GM18517 (cell line): ENCODE measurements at regions not wholly inside any gene's neighbourhood (a gene's known extent, or its start where the extent isn't known, plus 50 kb on each side); places are given as distances from the start of the nearest gene placed in this dataset.

Experiments used
- ATAC-seq: cut with Tn5 transposase; IDR thresholded peaks from one replicate; pipeline ENCODE4 v1.9.1; 2021; ENCODE audit warnings: mild to moderate bottlenecking, moderate library complexity; ENCODE audit not compliant: unreplicated experiment

DNA sequence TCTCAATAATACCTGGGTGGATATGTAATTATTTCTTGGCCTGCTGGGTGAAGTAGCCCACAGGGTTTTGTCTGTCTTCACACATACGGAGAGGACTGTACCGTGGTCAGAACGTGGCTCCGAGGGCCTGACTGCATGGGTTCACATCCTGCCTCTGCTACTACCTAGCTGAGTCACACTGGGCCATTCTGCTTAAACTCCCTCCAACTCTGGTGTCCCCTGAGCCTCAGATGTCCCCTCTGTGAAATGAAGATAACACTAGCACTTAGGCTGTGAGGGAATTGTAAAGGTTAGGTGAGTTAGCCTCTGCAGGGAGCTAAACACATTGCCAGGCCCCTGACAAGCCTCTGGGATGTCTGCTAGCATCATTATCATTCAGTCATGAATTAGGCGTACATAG is 120.1 kb upstream of the NABP1 start:
- ATAC-seq, result no peak

DNA sequence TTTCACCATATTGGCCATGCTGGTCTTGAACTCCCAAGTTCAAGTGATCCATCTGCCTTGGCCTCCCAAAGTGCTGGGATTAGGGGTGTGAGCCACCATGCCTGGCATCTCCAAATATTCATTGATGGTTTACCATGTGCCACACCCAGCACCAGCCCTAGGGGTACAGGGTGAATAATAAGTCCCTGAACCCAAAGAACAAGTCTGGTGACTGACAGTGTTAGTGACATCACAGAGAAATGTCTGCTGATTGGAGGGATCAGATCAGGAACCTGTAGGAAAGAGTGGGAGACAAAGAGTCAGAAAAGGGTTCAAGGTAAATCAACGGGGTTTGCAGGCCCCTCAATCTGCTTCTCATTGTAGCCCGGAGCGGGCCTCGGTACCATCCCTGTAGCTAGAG is 118.4 kb upstream of the NABP1 start:
- no peak for ATAC-seq

DNA sequence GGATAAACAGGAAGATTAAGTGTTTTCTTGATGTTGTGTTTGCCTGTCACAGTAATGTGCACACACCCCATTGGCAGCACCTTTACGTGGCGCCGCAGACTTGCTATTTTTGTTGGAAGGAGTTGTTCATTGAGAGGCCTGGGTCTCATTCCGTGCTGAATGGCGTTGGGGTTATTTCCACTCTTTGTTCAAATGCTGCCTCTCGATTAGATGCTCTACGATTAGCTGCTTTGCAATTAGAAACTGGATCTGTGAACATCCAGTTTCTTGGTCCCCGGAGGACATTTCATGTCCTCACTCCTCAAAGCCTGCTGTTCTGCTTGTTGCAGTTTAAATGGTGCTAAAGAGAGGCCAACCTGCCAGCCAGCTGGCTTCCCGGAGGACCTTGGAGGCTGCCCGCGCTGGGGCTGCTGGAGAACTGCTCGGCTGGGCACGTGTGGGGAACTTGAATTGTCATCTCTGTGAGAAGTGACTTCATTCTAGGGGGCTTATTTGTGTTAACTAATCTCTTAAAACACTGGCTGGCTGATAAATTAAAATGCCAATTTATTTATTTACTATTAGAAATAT is 117.4 kb upstream of the NABP1 start:
- ATAC-seq, result no peak

DNA sequence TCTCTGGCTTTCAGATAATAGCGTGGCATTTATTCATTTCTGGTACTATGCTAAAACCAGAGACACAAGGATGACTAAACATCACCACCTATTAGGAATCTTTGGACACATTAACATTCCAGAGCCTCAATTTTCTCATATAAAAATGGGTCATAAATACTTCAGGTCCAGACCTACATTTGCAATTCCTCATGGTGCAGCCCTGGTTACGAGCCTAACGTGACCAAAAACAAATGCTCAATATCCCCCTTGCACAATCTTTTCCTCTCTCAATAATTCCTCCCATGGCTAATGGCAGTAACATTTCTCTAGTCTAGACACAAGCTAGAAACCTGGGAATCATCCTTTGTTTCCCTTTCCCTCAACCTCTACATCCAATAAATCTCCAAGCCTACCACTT is 112.8 kb upstream of the NABP1 start:
- ATAC-seq, result no peak

DNA sequence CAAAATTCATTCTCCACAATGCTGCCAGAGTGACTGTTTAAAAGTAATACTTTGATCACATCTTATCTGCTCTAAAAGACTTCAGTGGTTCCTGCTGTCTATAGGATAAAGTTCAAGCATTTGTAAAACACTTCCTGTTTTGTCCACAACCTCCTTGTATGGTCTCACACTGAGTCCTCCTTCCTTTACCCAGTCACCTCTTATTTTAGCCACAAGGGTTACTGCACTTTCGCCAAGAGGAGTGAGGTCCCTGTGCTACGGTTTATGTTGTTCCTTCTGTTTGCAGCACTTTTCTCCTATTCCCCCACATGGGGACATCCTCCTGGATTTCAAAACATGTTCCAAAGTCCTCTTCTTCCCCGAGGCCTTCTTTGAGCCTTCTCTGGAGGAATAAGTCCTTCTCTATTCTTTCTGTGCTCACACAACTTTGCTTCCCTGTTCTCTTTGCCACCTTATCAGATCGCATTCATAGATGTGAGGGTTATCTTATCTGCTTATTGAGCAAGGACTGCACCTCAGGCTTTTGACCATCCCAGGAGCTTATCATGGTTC is 112.2 kb upstream of the NABP1 start:
- ATAC-seq, result peak; percentile 49

DNA sequence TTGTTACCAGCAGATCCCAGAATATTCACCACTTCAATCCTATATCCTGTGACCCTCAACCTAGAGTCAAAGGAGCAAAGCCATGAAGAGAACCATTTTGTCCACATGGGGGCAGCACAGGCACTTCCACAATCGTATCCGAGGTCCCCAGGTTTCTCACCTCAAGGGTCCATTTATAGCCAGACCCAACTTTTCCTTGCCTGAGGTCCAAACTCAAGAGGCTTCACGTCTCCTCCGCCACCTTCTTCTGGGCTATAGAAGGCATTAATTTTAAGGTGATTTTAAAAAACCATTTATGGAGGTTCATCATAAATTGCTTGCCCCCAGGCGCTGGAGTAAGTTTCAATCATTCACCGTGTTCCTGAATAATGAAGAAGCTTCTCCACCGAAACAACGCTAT is 111.6 kb upstream of the NABP1 start:
- ATAC-seq, result peak; percentile 68

DNA sequence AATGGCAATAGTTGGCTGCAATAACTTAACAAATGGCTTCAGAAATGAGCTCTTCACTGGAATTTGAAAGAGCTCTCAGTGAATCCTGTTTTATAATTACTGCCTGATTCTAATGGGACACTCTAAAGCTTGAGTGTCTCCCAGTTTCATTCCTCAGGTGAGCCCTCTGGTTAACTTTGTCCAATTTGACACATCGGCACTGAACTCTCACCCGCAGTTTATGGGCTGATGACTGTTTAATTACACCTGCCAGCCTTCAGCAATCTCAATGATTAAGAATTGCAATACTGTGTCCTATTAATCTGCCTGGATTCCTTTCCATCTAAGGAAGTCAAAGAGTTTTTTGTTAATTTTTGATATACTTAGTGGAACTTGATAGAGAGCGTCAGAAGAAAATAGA is 110.7 kb upstream of the NABP1 start:
- ATAC-seq, result no peak

DNA sequence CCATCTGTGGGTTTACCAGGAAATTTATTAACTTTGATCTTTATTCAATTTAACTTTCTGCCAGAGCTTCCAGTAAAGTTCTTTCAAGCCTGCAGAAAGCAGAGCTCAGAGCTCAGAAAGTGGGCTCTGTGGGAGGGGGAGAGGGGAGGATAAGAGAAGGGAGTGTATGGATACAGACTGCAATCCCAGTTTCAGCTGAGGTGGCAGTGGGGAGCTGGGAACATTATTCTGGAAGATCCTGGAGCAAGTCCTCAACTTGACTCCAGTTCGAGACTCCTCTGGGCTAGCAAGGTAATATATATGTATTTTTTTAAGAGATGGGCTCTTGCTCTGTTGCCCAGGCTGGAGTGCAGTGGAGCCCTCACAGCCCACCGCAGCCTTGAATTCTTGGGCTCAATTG is 108.9 kb upstream of the NABP1 start:
- ATAC-seq, result no peak

DNA sequence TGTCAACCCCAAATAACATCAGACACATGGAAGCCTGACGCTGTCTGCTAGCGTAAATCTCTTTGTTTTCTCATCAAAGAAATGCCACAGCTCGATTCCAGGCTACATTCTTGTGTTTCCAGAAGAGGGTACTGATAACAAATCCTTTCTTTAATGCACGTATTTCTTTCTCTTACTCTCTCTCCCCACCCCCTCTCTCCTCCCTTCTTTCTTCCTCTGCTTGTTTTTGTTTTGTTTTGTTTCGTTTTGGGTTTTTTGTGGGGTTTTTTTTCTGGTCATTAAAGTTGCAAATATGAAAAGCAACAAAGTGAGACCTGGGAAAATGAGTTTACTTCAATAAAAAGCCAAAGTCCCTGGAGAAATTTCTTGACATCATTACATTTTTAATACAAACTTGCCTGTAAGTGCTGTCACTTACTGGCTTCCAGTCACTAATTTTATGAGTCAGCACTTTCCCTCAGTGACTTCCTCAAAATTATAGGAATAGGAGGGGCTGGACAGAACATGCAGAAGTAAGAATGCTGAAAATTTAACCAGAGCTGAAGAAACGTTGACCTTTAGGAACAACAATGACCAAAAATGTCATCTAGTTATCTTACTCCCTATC is 106.7 kb upstream of the NABP1 start:
- ATAC-seq, result peak; percentile 70

DNA sequence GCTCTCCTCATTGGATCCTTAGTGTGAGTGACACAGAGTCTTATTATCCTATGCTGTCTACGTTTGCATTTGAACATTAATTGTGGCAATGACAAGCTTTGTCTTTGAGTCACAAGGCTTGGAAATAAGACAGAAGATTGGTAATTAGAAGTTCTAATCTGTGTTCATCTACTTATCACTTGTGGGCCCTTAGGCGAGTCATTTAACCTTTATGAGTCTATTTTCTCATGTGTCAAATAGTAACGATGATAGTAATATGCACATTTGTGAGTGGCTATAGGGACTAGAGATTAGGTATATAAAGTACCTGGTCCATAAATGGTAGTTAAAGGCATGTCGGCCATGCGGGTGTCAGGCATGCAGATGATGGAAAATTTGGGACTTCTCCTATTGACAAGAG is 105.6 kb upstream of the NABP1 start:
- no peak for ATAC-seq

DNA sequence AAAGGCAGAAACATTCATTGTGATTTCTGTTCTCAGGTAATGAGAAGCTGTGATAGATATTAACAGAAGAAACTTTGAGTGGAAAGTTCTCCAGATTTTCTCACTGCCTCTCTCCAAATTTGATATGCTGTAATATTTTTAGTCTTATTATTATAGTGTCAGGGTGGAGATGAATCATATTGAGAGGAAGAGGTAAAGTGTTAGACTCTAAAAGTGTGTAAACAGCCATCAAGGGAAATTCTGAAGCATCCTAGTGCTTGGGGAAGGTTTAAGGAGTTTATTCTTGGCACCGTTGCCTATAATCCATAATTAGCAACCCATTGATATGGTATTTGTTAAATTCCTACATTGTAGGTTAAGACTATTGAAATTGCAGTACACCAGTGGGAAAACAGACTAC is 104.7 kb upstream of the NABP1 start:
- ATAC-seq, result no peak

DNA sequence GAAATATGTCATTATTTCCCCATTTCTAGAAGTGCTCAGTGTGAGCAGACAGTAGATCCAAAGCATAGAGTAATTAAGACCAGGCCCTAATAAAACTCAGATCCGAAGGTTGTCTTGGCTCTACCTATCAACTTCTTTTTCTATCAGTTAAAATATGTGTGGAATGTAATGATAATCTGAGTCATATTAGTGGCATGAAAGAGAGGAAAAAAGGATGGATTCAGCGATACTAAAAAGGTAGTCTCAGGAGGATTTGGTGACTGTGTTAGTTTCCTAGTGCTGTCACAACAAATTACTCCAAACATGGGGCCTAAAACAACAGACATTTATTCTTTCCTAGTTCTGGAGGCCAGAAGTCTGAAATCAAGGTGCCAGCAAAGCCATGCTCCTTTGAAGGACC is 103.7 kb upstream of the NABP1 start:
- no peak for ATAC-seq

DNA sequence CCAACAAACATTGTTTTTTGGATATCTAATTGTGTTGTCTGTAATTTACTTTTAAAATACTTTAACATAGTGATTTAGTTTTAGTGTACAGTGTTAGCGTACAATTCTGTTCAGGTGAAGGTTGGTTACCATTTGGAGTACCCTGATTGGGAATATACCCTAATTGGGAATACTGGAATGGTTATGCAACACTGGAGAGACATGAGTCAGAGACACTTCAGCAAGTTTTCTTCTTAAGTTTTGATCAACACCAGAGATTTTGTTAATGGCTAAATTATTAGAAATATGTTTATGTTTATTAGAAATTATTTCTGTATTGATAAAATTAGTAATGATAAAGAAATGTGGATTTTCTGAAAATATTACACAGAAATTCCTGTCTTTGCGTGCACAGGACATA is 100.3 kb upstream of the NABP1 start:
- ATAC-seq, result no peak

DNA sequence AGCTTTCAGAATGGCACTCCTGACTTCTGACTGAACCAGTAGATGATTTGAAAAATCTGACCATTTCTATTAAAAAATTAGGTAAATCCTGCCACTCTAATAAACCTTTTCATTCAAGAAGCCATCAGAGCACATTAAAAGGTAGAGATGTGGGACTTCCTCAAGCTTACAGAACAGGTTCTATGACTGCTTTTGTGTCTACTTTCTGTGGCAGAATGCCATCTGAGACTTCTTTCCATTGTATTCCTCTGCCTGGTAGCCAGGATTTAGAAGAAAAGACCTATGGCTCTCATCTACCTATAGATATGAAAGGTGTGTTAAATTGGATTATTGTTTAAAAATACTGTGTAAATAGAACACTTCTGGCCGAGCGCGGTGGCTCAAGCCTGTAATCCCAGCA is 99.9 kb upstream of the NABP1 start:
- ATAC-seq, result no peak

DNA sequence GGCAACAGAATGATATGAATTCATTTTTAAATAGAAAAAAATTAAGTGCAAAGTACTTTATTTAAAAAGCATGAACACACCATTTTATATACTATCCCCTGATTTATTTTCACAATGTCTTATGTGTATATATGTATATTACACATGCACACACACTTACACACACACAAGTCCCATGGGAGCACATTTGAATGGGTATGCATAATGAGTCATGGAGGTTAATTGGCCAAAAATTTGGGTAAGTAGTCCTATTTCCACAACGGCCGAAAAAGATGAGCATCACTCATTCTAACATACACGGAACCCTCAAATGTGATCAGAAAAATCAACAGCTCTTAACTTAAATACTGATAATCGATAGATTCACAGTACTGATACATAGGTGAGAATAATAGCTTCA is 97.4 kb upstream of the NABP1 start:
- ATAC-seq, result no peak

DNA sequence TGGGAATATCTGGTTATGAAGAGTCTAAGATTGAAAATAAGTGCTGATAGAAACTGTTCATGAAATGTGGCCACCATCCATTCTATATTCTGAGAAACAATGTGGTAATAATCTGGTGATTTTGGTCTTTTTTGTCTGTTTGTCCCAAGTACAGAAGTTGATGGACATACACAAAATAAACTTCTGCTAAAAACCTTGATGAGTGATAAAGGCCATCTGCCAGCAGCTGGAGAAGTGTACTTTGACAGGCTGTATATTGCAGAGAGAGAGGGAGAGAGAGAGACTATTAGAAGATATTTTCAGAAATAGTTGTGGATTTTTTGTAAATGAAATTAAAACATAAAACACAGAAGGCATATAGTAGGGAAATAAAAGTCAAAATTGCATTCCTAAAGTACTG is 96.9 kb upstream of the NABP1 start:
- ATAC-seq, result no peak

DNA sequence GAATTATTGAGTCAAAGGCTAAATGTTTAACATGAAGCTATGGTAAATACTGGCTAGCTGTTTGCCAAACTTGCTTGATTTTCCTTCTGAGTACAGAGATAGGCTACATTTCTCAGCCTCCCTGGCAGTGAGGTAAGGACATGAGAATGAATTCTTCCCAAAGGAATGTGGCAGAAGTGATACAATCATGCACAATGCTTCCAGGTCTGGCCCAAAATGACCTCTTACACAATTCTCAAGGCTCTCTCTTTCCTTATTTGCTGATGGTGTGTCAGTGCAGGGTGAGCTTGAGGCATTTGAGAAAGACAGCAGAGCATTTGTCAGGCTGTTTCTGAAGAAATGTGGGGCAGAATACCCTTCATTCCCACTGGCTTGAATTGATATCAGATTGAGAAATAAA is 95.6 kb upstream of the NABP1 start:
- ATAC-seq, result no peak

DNA sequence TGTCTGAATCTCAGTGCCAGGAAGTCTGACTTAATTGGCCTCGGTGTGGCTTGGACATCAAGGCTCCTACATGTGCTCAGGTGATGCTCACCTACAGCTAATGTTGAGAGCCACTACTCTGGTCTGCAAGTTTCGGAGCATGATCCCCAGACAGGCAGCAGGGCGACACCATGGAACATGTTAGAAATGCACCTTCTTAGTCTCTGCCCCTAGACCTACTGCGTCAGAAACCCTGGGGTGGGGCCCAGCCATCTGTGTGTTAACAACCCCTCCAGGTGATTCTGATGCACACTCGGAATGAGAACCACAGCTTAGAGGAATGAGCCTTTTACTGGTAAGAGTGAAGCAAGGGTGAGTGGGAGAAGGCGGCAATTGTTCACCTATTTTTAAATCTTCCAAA is 86.9 kb upstream of the NABP1 start:
- no peak for ATAC-seq

DNA sequence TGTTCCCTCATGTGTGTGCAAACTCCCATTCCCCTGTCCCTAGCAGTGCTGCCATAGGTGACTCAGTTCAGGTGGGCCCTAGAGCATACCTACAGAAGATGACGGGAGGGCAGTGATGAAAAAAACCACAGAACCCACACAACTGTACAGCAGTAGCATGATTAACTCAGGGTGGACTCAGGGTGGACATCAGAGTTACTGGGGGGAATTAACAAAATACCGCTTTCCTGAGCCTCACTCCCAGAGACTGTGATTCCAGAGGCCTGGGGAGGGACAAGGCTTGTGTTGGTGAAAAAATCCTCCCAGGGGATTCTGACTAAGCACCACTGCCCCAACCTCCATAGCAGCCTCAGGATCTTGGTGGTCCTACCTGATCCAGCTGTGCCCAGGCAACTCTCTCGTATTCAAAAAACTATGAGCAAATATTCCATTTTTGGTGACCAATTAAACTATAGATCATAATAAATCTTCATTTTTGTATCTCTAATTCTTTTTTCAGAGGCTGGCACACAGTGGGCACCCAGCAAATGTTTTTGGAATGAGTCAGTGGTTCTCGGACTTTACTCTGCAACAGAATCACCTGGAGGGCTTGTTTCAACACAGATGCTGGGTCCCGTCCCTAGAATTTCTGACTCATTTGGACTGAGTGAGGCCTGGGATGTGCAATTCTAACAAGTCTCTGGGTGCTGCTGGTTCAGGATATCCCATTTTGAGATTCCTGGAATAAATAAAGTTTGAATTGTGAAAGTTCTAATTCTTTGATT is 84.1 kb upstream of the NABP1 start:
- ATAC-seq, result no peak

DNA sequence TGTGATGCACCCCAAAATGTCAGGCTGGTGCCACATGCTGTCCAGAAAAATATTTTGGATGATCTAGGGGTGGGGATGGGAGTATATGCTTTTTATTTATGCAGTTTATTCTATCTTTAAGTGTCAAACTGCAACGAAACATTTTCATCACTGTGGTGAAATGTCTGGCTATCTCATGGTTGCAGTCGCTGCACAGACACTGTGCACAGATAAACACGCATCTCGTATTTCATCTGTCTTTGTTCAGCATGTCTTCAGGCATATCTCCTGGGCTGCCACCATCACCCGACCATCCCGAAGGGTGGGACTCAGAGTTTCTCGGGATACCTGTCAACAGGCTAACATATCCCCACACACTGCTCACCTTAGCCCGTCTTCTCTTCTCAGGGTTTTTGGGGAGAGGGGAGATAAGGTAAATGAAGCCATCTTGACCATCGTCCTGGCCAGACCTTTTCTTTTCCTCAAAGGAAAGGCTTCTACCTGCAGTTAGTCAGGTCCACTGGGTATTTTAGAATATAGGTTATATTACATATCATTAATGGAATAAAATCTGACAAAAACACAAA is 80.7 kb upstream of the NABP1 start:
- ATAC-seq, result no peak

DNA sequence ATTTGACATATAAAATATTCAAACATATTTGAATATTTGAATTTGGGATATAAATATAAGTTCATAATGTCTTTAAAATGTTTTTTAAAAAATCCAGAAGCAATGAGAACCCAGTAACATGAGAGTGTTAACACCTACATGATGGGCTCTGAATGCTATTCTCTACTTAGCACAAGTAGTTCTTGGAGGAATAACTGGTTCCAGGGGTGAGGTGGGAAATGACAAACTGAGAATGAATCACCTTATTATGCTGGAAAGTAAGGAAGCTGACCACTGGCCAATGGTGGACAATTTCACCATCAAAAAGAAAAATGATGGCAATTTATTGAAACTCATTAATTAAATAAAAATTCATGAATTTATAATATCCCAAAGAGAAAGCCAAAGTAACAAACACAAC is 79.6 kb upstream of the NABP1 start:
- ATAC-seq, result no peak

DNA sequence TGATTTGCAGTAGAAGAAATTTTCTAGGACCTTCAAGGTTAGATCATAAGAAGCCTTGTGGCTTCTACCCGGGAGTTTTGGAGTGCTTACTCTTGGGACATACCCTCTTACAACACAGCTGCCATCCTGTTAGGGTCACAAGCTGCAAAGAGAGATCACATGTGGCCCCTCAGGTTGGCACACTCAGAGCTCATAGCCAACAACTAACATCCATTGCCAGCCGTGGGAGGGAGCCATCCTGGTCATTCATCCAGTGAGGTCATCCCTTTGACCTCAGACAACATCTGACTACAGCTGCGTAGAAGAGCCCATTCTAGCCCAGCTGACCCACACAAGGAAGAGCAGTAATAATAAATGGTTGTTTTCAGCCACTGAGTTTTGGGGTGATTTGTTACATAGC is 76.9 kb upstream of the NABP1 start:
- ATAC-seq, result no peak
